ENCODE measurements at regions not wholly inside any gene's neighbourhood (a gene's known extent, or its start where the extent isn't known, plus 50 kb on each side); places are given as distances from the start of the nearest gene placed in this dataset.

- no peak for TF ChIP-seq CTCF (IDR thresholded peaks at IDR 0.05; ENCODE audit: low read depth, low read length)
- no peak for TF ChIP-seq POLR2A (IDR thresholded peaks at IDR 0.05; ENCODE audit: extremely low read depth, insufficient read length)
- TF ChIP-seq MAX (IDR thresholded peaks at IDR 0.05; ENCODE audit: low read depth, low read length), result no peak
- no peak for TF ChIP-seq MYC (IDR thresholded peaks at IDR 0.05; ENCODE audit: low read depth, low read length)
Observed at GRCh38 chr17:65459677-65460347, 101.6 kb downstream of the AXIN2 start.

Data from NB4 (cell line).